AG04450 (cell line): ENCODE measurements at regions not wholly inside any gene's neighbourhood (a gene's known extent, or its start where the extent isn't known, plus 50 kb on each side); places are given as distances from the start of the nearest gene placed in this dataset.
A peak's percentile ranks its signal among the peaks of the same experiment; 100 is the strongest.

Experiments
- CTCF ChIA-PET: fragments of 300-600, 350-600 bp; formaldehyde crosslinking; extraction: SDS; loops from one replicate; lab custom pipeline; 2022; ENCODE audit warnings: antibody characterized with exemption, inconsistent platforms; lab: Charles Lee
- POLR2A ChIA-PET: fragments of 350-600 bp; formaldehyde crosslinking; extraction: SDS; loops from one replicate; lab custom pipeline; 2021; ENCODE audit warnings: antibody characterized with exemption, inconsistent platforms; lab: Yijun Ruan, JAX
- DNase-seq: peaks from one replicate; pipeline ENCODE4 v3.0.0-alpha.2; 2011; ENCODE audit warnings: low read depth, low spot score
- H3K27ac ChIP-seq: one replicate; pipeline ENCODE4 v1.5.1; 2012; ENCODE audit warnings: low read depth, low read length, control low read depth
- H3K27me3 ChIP-seq: one replicate; pipeline ENCODE4 v1.6.0; 2012; ENCODE audit warnings: low read length; ENCODE audit not compliant: control insufficient read depth, insufficient read depth
- H3K4me3 ChIP-seq: 2 replicates; pipeline ENCODE4 v1.5.1; 2011; ENCODE audit warnings: mild to moderate bottlenecking, low read depth, low read length, control low read depth
- H3K9me3 ChIP-seq: 2 replicates; pipeline ENCODE4 v1.5.1; 2012; ENCODE audit warnings: low read length; ENCODE audit not compliant: control insufficient read depth, insufficient read depth
- TF ChIP-seq, protein P1 (sequence below): IDR thresholded peaks from 2 replicates; pipeline ENCODE4 v1.5.1; 2011; ENCODE audit warnings: low read depth, low read length, control low read depth, inconsistent platforms

DNA sequence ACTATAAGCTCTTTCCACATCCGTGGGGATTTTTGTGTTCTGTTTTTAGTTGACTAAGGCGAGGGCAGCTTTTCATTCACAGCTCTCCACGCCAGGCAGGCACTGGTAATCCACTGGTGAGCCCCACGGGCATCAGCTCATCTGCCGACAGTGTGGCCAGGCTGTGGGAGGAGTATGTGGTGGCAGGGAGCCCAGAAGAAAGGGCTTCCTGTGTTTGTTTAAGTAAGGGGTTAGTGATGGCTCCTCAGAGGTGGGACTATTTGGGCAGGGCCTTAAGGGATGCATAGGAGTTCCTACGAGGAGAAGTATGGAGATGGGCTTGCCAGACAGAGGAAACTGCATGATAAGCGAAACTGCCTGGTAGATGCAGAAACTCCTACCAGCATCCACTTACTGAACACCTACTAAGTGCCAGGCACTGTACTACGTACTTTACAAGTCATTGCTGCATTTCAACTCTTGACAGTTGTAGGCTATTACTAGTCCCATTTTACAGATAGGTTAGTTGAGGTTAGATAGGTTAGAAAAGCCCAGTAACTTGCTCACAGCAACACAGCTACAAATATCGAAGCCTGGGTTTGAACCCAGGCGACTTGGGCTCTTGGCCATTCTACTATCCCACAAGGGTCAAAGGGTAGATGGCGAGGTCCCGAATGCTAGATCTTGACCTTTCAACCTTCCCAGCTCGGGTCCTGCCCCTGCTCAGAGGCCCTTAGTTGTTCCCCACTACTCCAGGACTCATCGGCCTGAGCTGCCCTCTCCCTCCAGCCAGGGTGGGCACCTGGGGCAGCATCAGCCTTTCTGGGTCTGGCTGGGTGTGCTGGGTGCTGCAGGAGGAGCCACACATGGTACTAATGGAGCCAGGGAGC, 55.1 kb downstream of the CEBPB start:
- POLR2A ChIA-PET, result interaction anchor here (0.6 to 0.9 kb wide), 3 partner anchors 21 to 191 kb away, joined by 3 to 4 read pairs (median 4); no protein-coding TSS in a partner anchor
- DNase-seq, result no peak

DNA sequence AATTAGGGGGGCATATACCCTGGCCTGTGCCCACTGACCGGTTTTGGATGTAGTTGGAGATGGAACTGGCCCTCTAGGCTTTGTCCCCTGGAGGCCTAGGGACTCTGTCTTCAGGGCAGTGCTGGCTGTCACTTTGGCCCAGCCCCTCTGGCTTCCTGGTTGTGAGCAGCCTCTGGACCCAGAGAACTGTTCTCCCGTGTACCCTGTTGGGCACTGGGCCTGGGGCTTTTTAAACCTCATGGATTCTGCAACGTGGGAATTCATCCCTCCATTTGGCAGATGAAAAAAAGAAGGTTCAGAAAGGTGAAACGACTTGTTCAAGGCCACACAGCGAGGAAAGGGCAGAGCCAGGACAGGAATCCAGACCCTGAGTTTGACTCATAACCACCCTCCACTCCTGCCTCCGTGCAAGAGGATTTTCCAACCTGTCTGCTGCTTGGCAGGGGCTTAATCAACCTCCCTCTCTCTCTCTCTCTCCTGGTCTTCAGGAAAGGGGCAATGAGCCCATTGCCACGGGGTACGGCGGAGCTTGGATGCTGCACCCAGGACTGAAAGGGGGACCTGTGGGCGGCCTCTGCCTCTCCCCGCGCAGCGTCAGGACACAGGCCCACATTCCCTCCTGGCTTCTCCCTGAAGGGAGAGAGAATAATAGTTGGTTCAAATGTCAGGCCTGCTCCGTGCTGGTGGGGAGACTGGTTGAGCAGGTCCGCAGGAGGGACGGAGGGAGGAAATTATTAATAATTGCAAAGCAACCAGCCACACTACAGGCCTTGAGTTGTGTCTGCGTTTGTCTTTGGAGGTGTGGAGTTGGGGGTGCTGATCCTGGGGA, 56.0 kb downstream of the CEBPB start:
- POLR2A ChIA-PET, result no interaction called here

More for the DNA sequence above, 55.1 kb downstream of the CEBPB start:
- Histone ChIP-seq H3K27ac (peak overlapping the region; percentile 23), H3K27me3 (no peaks in the 10 kb centered on the region), H3K9me3 (peaks cover 2% of the 10 kb centered on the region; the same call in 1 of the 2 replicates), H3K4me3 (no peak overlapping the region)
- CTCF ChIA-PET, result interaction anchor here (0.6 kb wide), 1 partner anchor 52 kb away, joined by 3 read pairs; no protein-coding TSS in a partner anchor
- TF ChIP-seq, protein P1, sequence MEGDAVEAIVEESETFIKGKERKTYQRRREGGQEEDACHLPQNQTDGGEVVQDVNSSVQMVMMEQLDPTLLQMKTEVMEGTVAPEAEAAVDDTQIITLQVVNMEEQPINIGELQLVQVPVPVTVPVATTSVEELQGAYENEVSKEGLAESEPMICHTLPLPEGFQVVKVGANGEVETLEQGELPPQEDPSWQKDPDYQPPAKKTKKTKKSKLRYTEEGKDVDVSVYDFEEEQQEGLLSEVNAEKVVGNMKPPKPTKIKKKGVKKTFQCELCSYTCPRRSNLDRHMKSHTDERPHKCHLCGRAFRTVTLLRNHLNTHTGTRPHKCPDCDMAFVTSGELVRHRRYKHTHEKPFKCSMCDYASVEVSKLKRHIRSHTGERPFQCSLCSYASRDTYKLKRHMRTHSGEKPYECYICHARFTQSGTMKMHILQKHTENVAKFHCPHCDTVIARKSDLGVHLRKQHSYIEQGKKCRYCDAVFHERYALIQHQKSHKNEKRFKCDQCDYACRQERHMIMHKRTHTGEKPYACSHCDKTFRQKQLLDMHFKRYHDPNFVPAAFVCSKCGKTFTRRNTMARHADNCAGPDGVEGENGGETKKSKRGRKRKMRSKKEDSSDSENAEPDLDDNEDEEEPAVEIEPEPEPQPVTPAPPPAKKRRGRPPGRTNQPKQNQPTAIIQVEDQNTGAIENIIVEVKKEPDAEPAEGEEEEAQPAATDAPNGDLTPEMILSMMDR, result no peak

DNA sequence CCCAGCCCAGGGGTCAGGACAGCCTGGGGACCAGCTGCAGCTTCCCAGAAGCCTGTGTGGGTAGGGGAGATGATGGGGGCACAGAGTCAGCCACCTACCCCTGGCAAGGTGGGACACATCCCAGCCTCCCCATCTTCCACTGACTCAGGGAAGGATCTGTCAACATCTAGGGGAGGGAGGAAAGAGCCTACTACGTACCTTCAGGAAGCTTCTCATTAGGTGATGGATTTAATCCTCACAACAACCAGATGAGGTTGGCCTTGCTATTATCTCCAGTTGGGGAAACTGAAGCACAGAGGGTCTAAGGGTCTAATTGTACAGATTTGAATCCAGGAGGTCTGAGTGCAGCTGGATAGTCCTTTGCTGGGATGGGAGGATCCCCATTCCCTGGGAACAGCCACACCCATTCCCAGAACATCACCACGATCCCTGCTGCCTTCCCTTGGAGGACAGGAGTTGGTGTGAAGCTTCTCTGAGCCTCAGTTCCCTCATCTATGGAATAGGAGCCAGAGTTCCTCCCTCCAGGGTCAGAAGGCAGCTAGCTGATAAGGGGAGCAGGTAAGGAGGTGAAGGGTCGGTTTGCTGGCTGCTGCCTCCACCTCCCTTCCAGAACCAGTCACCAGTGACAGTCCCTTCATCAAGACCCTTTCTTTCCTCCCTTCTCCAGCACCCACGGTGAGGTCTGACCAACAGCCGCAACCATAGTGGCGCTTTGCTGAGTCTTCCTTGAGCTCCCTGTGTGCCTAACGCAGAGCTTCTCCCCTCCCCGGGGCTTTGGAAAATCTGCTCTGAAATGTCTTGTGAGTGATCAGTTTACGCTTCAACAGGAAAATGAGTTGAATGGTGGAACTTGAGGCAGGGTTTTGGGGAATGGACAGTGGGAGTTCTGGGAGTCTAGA, 56.8 kb downstream of the CEBPB start:
- H3K4me3 ChIP-seq, result no peak overlapping the region
- peaks cover 2% of the 10 kb centered on the region; the same call in 1 of the 2 replicates for H3K9me3 ChIP-seq
- no peak for DNase-seq
- H3K27me3 ChIP-seq, result no peaks in the 10 kb centered on the region
- H3K27ac ChIP-seq, result no peak overlapping the region
- ChIA-PET CTCF (no interaction called here), POLR2A (no interaction called here)
- TF ChIP-seq, protein P1, result no peak

More for the DNA sequence above, 56.0 kb downstream of the CEBPB start:
- CTCF ChIA-PET, result no interaction called here
- Histone ChIP-seq H3K27ac (no peak overlapping the region), H3K4me3 (no peak overlapping the region), H3K9me3 (peaks cover 2% of the 10 kb centered on the region; the same call in 1 of the 2 replicates), H3K27me3 (no peaks in the 10 kb centered on the region)
- TF ChIP-seq, protein P1, result no peak
- no peak for DNase-seq

DNA sequence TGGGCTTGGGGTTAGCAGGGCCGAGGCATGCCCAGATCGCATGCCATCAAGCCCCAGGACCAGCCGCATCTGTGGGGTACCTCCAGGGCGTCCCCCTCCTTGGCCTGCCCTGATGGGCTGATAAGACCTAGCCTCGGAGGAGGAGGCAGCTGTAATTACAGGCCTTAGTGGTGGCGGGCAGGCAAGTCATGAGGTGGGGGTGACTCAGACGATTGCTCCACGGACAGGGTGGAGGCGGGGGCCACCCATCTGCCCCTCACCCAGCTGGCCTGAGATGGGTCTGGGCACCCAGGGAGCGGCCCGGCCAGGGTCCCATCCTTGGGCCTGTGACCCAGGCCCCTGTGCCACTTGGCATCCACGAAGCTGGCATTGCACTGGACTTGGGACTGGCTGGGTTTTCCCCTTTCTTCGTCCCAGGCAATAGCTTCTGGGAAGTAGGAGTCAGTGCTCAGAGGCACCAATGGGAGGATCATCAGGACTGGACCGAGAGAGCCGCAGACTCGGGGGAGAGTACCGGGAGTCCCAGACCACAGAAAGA, 57.5 kb downstream of the CEBPB start:
- Histone ChIP-seq H3K4me3 (no peak overlapping the region), H3K27me3 (no peaks in the 10 kb centered on the region), H3K9me3 (peaks cover 2% of the 10 kb centered on the region; the same call in 1 of the 2 replicates), H3K27ac (no peak overlapping the region)
- TF ChIP-seq, protein P1, result no peak
- POLR2A ChIA-PET, result no interaction called here
- CTCF ChIA-PET, result no interaction called here
- DNase-seq, result no peak
